IMR-90 (cell line): ENCODE measurements at regions not wholly inside any gene's neighbourhood (a gene's known extent, or its start where the extent isn't known, plus 50 kb on each side); places are given as distances from the start of the nearest gene placed in this dataset.

Experiments used
- ATAC-seq: fragments of 200-7000 bp; cut with Tn5 transposase; 2 replicates; pipeline ENCODE4 v1.9.1; 2020; ENCODE audit warnings: low read depth, mild to moderate bottlenecking, moderate library complexity
- BruUV-seq: library from RNA; stranded (reverse); fragments of 400-500 nt; replicated peaks from 2 replicates; lab custom pipeline; 2021; lab: Mats Ljungman, UMichigan
- CTCF ChIA-PET: fragments of 300-600 bp; formaldehyde crosslinking; extraction: SDS; loops from one replicate; lab custom pipeline; 2021; ENCODE audit warnings: antibody characterized with exemption; lab: Yijun Ruan, JAX
- POLR2A ChIA-PET: fragments of 300-600 bp; sonication (Branson Sonifier 250); formaldehyde crosslinking; loops from one replicate; lab custom pipeline; 2022; ENCODE audit warnings: antibody characterized with exemption; ENCODE audit not compliant: unreplicated experiment; lab: Charles Lee
- DNase-seq: peaks from one replicate; pipeline ENCODE4 v3.0.0; 2013
- H2AFZ ChIP-seq: replicated peaks from 2 replicates; pipeline ENCODE3; 2013; ENCODE audit warnings: low read length, mild to moderate bottlenecking; ENCODE audit not compliant: poor library complexity
- H2AK5ac ChIP-seq: 2 replicates; pipeline ENCODE4 v1.6.1; 2013; ENCODE audit warnings: low read depth, low read length, inconsistent platforms
- H2AK9ac ChIP-seq: replicated peaks from 2 replicates; pipeline ENCODE3; 2013; ENCODE audit warnings: mild to moderate bottlenecking, low read depth, low read length, moderate library complexity; ENCODE audit not compliant: poor library complexity
- H2BK120ac ChIP-seq: 2 replicates; pipeline ENCODE4 v1.6.1; 2013; ENCODE audit warnings: low read depth, low read length, inconsistent platforms
- H2BK15ac ChIP-seq: 3 replicates; pipeline ENCODE4 v1.6.1; 2013; ENCODE audit warnings: low read depth, low read length, inconsistent platforms
- H2BK20ac ChIP-seq: 2 replicates; pipeline ENCODE4 v1.6.1; 2013; ENCODE audit warnings: low read depth, mild to moderate bottlenecking, inconsistent platforms, low read length, moderate library complexity
- H2BK5ac ChIP-seq: 2 replicates; pipeline ENCODE4 v1.6.1; 2013; ENCODE audit warnings: mild to moderate bottlenecking, low read depth, low read length, inconsistent platforms; ENCODE audit not compliant: poor library complexity, severe bottlenecking
- H3K14ac ChIP-seq: replicated peaks from 2 replicates; pipeline ENCODE4 v1.6.1; 2013; ENCODE audit warnings: low read depth, low read length, inconsistent platforms
- H3K18ac ChIP-seq: 2 replicates; pipeline ENCODE4 v1.6.1; 2013; ENCODE audit warnings: low read depth, low read length, control low read depth
- H3K23ac ChIP-seq: 2 replicates; pipeline ENCODE4 v1.6.1; 2013; ENCODE audit warnings: low read depth, low read length, inconsistent platforms
- H3K27ac ChIP-seq: 2 replicates; pipeline ENCODE4 v1.5.1; 2013; ENCODE audit warnings: mild to moderate bottlenecking, control low read depth, low read length; ENCODE audit not compliant: insufficient read depth
- H3K27me3 ChIP-seq: 2 replicates; pipeline ENCODE4 v1.6.1; 2013; ENCODE audit warnings: low read length; ENCODE audit not compliant: control insufficient read depth, insufficient read depth
- H3K36me3 ChIP-seq: 2 replicates; pipeline ENCODE4 v1.6.1; 2013; ENCODE audit warnings: low read length, mixed read lengths; ENCODE audit not compliant: control insufficient read depth, insufficient read depth
- H3K4ac ChIP-seq: 2 replicates; pipeline ENCODE4 v1.6.1; 2013; ENCODE audit warnings: low read depth, low read length, inconsistent platforms
- H3K4me1 ChIP-seq: 2 replicates; pipeline ENCODE4 v1.6.1; 2013; ENCODE audit warnings: low read length, mixed read lengths; ENCODE audit not compliant: control insufficient read depth, insufficient read depth
- H3K4me2 ChIP-seq: 2 replicates; pipeline ENCODE4 v1.6.1; 2013; ENCODE audit warnings: low read depth, mild to moderate bottlenecking, control low read depth, low read length, moderate library complexity
- H3K4me3 ChIP-seq: 2 replicates; pipeline ENCODE4 v1.5.1; 2013; ENCODE audit warnings: low read depth, mild to moderate bottlenecking, control low read depth, low read length, moderate library complexity; ENCODE audit not compliant: insufficient read depth
- H3K56ac ChIP-seq: 2 replicates; pipeline ENCODE4 v1.6.1; 2013; ENCODE audit warnings: low read length, inconsistent platforms; ENCODE audit not compliant: insufficient read depth; ENCODE audit errors: extremely low read depth
- H3K79me1 ChIP-seq, 2 experiments: 2 replicates each; pipeline ENCODE4 v1.6.1; 2013; ENCODE audit warnings: low read length in 2 of 2, inconsistent platforms in 1 of 2, low read depth in 1 of 2
- H3K9ac ChIP-seq: 2 replicates; pipeline ENCODE4 v1.6.1; 2013; ENCODE audit warnings: low read depth, low read length, control low read depth
- H3K9me1 ChIP-seq: 2 replicates; pipeline ENCODE4 v1.6.1; 2013; ENCODE audit warnings: low read length, inconsistent platforms; ENCODE audit not compliant: insufficient read depth
- H3K9me3 ChIP-seq: 2 replicates; pipeline ENCODE4 v1.6.1; 2013; ENCODE audit warnings: low read length; ENCODE audit not compliant: control insufficient read depth, insufficient read depth
- H4K20me1 ChIP-seq: 2 replicates; pipeline ENCODE4 v1.6.1; 2013; ENCODE audit warnings: low read length, inconsistent platforms; ENCODE audit not compliant: insufficient read depth
- H4K5ac ChIP-seq: 2 replicates; pipeline ENCODE4 v1.6.1; 2013; ENCODE audit warnings: mild to moderate bottlenecking, low read depth, low read length, control low read depth
- H4K8ac ChIP-seq, 2 experiments: 2 replicates each; pipeline ENCODE4 v1.6.1; 2013; ENCODE audit warnings: low read depth in 2 of 2, low read length in 2 of 2, control low read depth in 1 of 2, inconsistent platforms in 1 of 2
- H4K91ac ChIP-seq: 2 replicates; pipeline ENCODE4 v1.6.1; 2013; ENCODE audit warnings: low read depth, low read length, inconsistent platforms; ENCODE audit not compliant: insufficient read depth
- BHLHE40 ChIP-seq: fragments of 150-350 bp; IDR thresholded peaks from 2 replicates; pipeline ENCODE4 v1.6.1; 2016; ENCODE audit warnings: mild to moderate bottlenecking, low read depth, low read length
- CEBPB ChIP-seq: IDR thresholded peaks from 2 replicates; pipeline ENCODE4 v1.6.1; 2012; ENCODE audit warnings: low read depth, low read length, improper control_type of control experiment
- CHD1 ChIP-seq: IDR thresholded peaks from 2 replicates; pipeline ENCODE4 v1.6.1; 2012; ENCODE audit warnings: low read depth, low read length, improper control_type of control experiment
- CTCF ChIP-seq: conservative IDR thresholded peaks from 2 replicates; pipeline ENCODE4 v1.5.1; 2012; ENCODE audit warnings: mild to moderate bottlenecking, low read depth, low read length, improper control_type of control experiment
- FOS ChIP-seq: fragments of 150-350 bp; IDR thresholded peaks from 2 replicates; pipeline ENCODE4 v1.6.1; 2016; ENCODE audit warnings: low read depth, low read length
- MAFK ChIP-seq: IDR thresholded peaks from 2 replicates; pipeline ENCODE4 v1.6.1; 2012; ENCODE audit warnings: low read depth, low read length, improper control_type of control experiment
- MAZ ChIP-seq: IDR thresholded peaks from 2 replicates; pipeline ENCODE4 v1.6.1; 2012; ENCODE audit warnings: low read depth, mild to moderate bottlenecking, low read length, improper control_type of control experiment, moderate library complexity, borderline replicate concordance
- MXI1 ChIP-seq: IDR thresholded peaks from 2 replicates; pipeline ENCODE4 v1.6.1; 2012; ENCODE audit warnings: low read depth, mild to moderate bottlenecking, low read length, moderate library complexity, borderline replicate concordance
- NFE2L2 ChIP-seq: fragments of 150-350 bp; IDR thresholded peaks from 2 replicates; pipeline ENCODE4 v1.6.1; 2016; ENCODE audit warnings: low read depth, mild to moderate bottlenecking, low read length
- POLR2A ChIP-seq: IDR thresholded peaks from 2 replicates; pipeline ENCODE4 v1.6.1; 2012; ENCODE audit warnings: mild to moderate bottlenecking, low read depth, low read length
- RAD21 ChIP-seq: IDR thresholded peaks from 2 replicates; pipeline ENCODE4 v1.6.1; 2012; ENCODE audit warnings: low read length, improper control_type of control experiment
- RCOR1 ChIP-seq: IDR thresholded peaks from 2 replicates; pipeline ENCODE4 v1.6.1; 2012; ENCODE audit warnings: mild to moderate bottlenecking, low read length, improper control_type of control experiment; ENCODE audit not compliant: insufficient replicate concordance
- RFX5 ChIP-seq: IDR thresholded peaks from 2 replicates; pipeline ENCODE4 v1.8.0; 2012; ENCODE audit warnings: low read depth, mild to moderate bottlenecking, low read length, moderate library complexity
- SMC3 ChIP-seq: fragments of 150-350 bp; IDR thresholded peaks from 2 replicates; pipeline ENCODE4 v1.6.1; 2016; ENCODE audit warnings: low read depth, mild to moderate bottlenecking, antibody characterized with exemption, low read length, moderate library complexity
- USF2 ChIP-seq: fragments of 150-350 bp; IDR thresholded peaks from 2 replicates; pipeline ENCODE4 v1.6.1; 2017; ENCODE audit warnings: mild to moderate bottlenecking, antibody characterized with exemption, low read length, low read depth
- WGBS, 2 experiments: methylation state at CpG; one replicate each; pipeline versions ENCODE4 v1.1.5 to v1.1.7; 2013; ENCODE audit warnings: missing lambda C conversion rate in 2 of 2; ENCODE audit not compliant: insufficient read length in 1 of 2; ENCODE audit errors: extremely low coverage in 2 of 2; 5-methylcytosine and 5-hydroxymethylcytosine counted together
- dilution Hi-C: fragments of 300-500 bp; cut with HindIII; formaldehyde crosslinking; loops from one replicate; pipeline ENCODE4 v1.14.3; 2018; ENCODE audit warnings: low sequenced_read_pairs; ENCODE audit not compliant: unreplicated experiment
- in situ Hi-C: fragments of 300-500 bp; cut with MboI; formaldehyde crosslinking; loops from 3 replicates; pipeline ENCODE4 v1.14.3; 2019; ENCODE audit warnings: low sequenced_read_pairs, inconsistent platforms, mixed read lengths
- intact Hi-C: fragments of 100-400 bp; cut with micrococcal nuclease; formaldehyde crosslinking; loops from 2 replicates; pipeline ENCODE4 v1.10.0; 2022
- TF ChIP-seq, protein P1 (sequence below): fragments of 150-350 bp; IDR thresholded peaks from 2 replicates; pipeline ENCODE4 v1.6.1; 2016; ENCODE audit warnings: low read depth, mild to moderate bottlenecking, low read length, moderate library complexity, borderline replicate concordance

GRCh38 chr18:5640939-5641338, 97.1 kb upstream of the EPB41L3 start:
- Histone ChIP-seq H2AK5ac (no peak overlapping the region), H3K9me1 (no peaks in the 10 kb centered on the region), H3K23ac (no peak overlapping the region), H2BK20ac (no peak overlapping the region), H3K27ac (no peak overlapping the region), H4K20me1 (no peaks in the 10 kb centered on the region), H3K14ac (no peak overlapping the region), H3K4me1 (no peaks in the 10 kb centered on the region), H3K9ac (no peak overlapping the region), H3K36me3 (no peaks in the 10 kb centered on the region), H3K56ac (no peak overlapping the region), H2AFZ (no peak overlapping the region), H2BK15ac (no peak overlapping the region), H3K4me3 (no peak overlapping the region), H3K4me2 (no peak overlapping the region), H4K8ac (no peak overlapping the region), H4K5ac (no peak overlapping the region), H2AK9ac (no peak overlapping the region), H3K18ac (no peak overlapping the region), H3K27me3 (peaks cover 9% of the 10 kb centered on the region), H3K4ac (no peak overlapping the region), H4K91ac (no peak overlapping the region), H3K9me3 (no peaks in the 10 kb centered on the region), H2BK120ac (no peak overlapping the region), H2BK5ac (no peak overlapping the region), H3K79me1 (no peaks in the 10 kb centered on the region)
- no CpG with 5 or more reads among the region's 12 CpGs for WGBS, 2 experiments
- no peak for TF ChIP-seq RCOR1
- TF ChIP-seq CTCF = no peak
- TF ChIP-seq USF2 = no peak
- TF ChIP-seq SMC3 = no peak
- no peak for TF ChIP-seq FOS
- TF ChIP-seq POLR2A = no peak
- TF ChIP-seq MXI1 = no peak
- no peak for TF ChIP-seq NFE2L2
- TF ChIP-seq MAFK = no peak
- no peak for TF ChIP-seq BHLHE40
- no peak for TF ChIP-seq RFX5
- TF ChIP-seq CHD1 = no peak
- TF ChIP-seq, protein P1, sequence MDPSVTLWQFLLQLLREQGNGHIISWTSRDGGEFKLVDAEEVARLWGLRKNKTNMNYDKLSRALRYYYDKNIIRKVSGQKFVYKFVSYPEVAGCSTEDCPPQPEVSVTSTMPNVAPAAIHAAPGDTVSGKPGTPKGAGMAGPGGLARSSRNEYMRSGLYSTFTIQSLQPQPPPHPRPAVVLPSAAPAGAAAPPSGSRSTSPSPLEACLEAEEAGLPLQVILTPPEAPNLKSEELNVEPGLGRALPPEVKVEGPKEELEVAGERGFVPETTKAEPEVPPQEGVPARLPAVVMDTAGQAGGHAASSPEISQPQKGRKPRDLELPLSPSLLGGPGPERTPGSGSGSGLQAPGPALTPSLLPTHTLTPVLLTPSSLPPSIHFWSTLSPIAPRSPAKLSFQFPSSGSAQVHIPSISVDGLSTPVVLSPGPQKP = no peak
- no peak for TF ChIP-seq RAD21
- no peak for TF ChIP-seq MAZ
- TF ChIP-seq CEBPB = no peak
- ChIA-PET CTCF (no interaction called here), POLR2A (no interaction called here)
- BruUV-seq = no TSS peak
- DNase-seq (no peak), ATAC-seq (no peak)
- intact Hi-C loops = no loop called here
- in situ Hi-C loops = no loop called here
- dilution Hi-C loops = no loop called here
